Activated effector memory CD4-positive, alpha-beta T cell treated with anti-CD3 and anti-CD28 coated beads, Interleukin-2, amount 50 U/mL, for 16 hours (primary cell): ENCODE measurements at regions not wholly inside any gene's neighbourhood (a gene's known extent, or its start where the extent isn't known, plus 50 kb on each side); places are given as distances from the start of the nearest gene placed in this dataset.

Experiments used
- DNase-seq: peaks from one replicate; pipeline ENCODE4 v3.0.0-alpha.2; 2020

GRCh38 chr1:220983877-220984635 lies 104.8 kb downstream of the HLX start:
- DNase-seq, result no peak

- DNase-seq, result no peak
These were observed 111.4 kb downstream of the HLX start for GRCh38 chr1:220990427-220991339.

- DNase-seq, result no peak
These were observed 112.3 kb downstream of the HLX start for GRCh38 chr1:220991506-220991905.

- no peak for DNase-seq
These were observed 112.9 kb downstream of the HLX start for GRCh38 chr1:220991959-220992704.

GRCh38 chr1:220992705-220993052 lies 113.4 kb downstream of the HLX start:
- no peak for DNase-seq

GRCh38 chr1:220994671-220995070 lies 115.4 kb downstream of the HLX start:
- DNase-seq, result no peak

GRCh38 chr1:220997791-220998190 lies 118.5 kb downstream of the HLX start:
- no peak for DNase-seq

- no peak for DNase-seq
These were observed 120.9 kb downstream of the HLX start for GRCh38 chr1:220999872-221000863.

- DNase-seq, result no peak
These were observed 121.9 kb downstream of the HLX start for GRCh38 chr1:221001167-221001566.

GRCh38 chr1:221002601-221003000 lies 123.4 kb downstream of the HLX start:
- DNase-seq, result no peak

GRCh38 chr1:221011145-221011544 lies 131.9 kb downstream of the HLX start:
- DNase-seq, result no peak

GRCh38 chr1:221012120-221012519 lies 132.9 kb downstream of the HLX start:
- no peak for DNase-seq

GRCh38 chr1:221013691-221014660 lies 134.7 kb downstream of the HLX start:
- DNase-seq, result no peak

GRCh38 chr1:221015159-221015790 lies 136.0 kb downstream of the HLX start:
- no peak for DNase-seq

GRCh38 chr1:221016751-221017150 lies 137.5 kb downstream of the HLX start:
- DNase-seq, result no peak

GRCh38 chr1:221018414-221018813 lies 139.2 kb downstream of the HLX start:
- no peak for DNase-seq

- no peak for DNase-seq
These were observed 143.1 kb downstream of the HLX start for GRCh38 chr1:221022331-221022730.

- DNase-seq, result no peak
These were observed 144.2 kb downstream of the HLX start for GRCh38 chr1:221023482-221023881.

- no peak for DNase-seq
These were observed 146.3 kb downstream of the HLX start for GRCh38 chr1:221025501-221025900.

GRCh38 chr1:221025956-221026355 lies 146.7 kb downstream of the HLX start:
- DNase-seq, result no peak
